ENCODE measurements at regions not wholly inside any gene's neighbourhood (a gene's known extent, or its start where the extent isn't known, plus 50 kb on each side); places are given as distances from the start of the nearest gene placed in this dataset.

DNA sequence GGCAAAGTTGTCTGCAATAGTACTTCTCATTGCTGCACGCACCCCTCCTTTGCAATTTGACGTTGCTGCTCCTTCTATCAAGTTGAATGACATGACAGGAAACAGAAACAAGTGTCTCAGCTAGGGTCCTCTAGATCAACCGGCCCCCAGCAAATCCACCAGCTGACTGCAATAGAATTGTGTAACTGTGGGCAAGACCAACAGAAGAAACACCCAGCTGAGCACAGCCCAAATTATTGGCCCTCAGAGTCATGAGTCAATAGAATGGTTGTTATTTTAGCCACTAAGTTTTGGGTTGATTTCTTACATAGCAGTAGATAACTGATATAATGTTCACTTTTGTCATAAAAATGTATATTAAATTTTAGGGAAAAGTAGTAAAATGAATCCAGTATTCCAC is 202.7 kb downstream of the MAFB start:
- no peak for DNase-seq

DNA sequence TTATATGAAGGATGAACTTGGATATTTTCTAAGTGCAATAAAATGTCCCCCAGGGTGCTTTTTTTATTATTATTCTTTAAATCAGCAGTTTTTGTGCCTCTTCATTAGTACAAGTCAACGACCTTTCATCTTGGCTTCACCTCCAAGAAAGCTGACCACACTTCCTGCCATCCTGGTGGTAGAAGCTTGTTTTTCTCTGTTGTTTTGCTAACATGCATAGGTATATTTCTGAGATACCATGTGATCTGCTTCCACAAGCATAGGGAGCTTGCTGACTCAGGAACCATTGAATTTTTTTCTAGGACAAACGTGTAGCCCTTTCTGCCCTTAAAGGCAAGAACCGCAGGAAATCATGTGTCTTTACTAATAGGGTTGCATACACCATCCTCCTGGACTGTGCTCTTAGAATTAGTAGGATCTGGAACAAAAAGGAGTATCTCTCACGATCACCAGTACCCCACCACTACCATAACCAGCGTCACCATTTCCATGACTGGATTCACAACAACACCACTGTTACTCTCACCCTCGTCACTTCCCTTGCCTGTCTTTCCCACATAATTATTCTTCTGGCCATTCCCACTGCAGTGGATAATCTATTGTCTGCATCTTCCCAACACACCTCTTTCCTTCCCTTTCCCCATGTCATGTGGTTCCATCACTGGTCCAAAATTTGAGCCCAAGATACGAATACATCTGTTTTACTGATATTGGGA is 207.1 kb downstream of the MAFB start:
- DNase-seq: no peak

DNA sequence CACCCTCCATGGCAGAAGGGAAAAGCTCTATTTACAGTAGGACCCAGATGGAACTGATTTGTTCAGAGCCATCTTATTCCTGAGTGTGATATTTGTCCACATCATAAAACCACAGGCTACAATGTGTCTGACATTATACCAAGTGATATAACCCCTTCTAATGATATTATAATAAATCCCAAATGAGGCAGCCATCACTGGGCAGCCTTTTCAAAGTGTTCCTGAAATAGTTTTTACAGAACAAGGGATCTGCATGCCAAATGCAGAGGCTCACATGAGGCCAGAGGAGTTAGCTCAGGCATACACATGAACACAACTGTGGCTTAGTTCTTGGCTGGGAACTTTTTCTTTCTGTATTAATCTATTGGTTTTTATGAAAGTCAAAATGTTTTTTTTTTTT is 207.7 kb downstream of the MAFB start:
- no peak for DNase-seq

DNA sequence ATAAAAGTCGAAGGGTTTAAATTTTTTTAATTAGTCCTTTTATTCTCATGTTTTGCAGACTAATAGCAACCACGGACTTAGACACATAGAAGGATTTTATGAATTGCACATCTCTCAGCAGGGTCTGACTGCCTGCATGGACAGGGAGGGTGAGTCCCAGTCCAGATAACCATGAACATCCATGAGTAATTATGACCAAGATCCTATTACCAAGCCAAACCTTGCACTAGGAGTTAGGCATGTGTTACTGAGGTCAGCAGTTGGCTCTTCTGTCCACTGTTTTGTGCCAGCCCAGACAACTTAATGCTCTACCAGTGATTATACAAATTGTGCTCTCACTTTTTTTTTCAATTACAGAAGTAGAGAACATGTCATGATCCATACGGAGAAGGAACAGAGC is 211.2 kb downstream of the MAFB start:
- DNase-seq: no peak

DNA sequence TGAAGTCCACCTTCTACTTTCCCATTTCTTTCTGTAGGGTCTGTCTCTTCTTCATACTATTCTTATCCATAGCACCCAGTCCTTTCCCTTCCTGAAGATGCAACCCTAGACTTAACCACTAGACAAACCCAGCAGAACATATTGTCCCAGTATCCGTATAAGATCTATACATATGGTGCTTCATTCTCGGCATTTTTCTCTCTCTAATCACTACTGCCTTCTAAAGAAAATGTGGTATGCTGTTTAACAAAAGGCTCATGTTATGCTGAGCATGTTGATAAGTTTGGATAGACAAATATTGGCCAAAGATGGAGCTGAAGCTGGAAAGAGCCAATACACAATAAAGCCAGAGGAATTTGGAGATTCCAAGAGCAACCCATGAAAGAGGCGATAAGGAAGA is 212.6 kb downstream of the MAFB start:
- DNase-seq: no peak

DNA sequence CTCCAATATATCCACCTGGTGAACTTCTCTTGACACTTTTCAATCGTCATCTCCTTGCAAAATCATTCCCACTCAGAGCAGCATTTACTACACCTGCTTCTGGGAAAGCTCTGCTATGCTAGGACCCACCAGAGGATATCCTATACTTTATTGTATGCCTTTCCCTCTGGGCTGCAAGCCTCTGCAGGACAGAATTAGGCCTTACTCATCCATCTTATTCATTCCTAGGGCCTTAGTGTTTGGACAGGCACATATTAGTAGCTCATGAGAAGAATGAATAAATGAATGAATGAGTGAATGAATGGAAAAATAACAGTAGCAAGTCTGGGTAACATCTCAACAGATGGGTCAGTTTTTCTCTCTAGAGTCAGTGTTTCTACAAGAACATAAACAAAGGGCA is 216.1 kb downstream of the MAFB start:
- no peak for DNase-seq

DNA sequence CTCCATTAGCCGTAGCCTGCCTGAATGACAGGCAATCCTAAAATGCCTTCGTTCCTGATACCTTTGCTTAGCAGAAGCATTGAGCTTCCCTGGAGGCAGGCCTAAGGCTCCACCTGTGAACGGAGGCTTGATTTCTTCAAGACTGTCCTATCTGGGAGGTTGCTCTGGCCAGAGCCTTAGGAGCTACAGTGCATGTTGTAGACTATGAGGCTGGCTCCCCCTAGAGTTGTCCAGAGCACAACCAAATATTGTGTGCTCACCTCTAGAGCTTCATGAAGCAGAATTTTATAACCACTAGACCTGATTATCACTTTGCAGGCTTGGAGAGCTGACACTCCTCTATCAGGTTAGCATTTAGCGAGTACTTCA is 217.8 kb downstream of the MAFB start:
- DNase-seq: no peak

DNA sequence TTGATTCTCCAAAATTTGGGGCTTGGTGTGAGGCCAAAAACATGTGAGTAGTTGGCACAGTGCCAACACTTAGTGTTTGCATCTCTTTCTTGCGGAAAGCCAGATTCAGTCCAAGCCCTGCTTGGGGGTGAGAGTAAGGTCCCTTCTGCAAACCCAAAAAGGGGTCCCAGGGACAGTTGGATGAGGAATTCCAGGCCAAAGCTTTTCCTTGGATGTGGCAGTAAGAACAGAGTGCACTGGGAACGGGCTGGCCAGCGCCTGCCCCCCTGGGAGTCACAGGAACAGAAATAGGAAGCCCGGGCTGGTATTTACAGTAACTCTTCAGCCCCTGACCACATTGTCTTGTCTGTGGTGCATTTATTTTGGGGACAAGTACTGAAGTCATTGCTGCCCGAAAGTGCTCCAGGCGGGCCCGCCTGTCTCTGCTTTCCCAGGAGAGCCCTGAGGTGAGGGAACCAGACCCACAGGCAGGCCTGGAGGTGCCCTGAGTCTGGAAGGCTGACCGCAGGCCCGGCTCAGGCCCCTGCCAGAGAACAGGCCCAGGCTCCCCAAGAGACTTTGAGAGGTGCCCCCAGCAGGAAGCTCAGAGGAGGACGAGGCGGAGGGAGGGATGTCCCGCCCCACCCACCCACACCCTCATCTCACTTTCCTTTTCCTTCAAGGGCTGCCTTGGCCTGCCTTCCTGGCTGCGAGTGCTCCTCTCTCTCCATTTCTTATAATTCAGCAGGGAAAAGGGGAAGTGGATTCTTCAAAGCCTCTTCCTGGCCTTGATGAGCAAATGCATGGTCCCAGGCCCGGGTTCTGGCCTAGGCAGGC is 218.4 kb downstream of the MAFB start:
- DNase-seq: no peak

DNA sequence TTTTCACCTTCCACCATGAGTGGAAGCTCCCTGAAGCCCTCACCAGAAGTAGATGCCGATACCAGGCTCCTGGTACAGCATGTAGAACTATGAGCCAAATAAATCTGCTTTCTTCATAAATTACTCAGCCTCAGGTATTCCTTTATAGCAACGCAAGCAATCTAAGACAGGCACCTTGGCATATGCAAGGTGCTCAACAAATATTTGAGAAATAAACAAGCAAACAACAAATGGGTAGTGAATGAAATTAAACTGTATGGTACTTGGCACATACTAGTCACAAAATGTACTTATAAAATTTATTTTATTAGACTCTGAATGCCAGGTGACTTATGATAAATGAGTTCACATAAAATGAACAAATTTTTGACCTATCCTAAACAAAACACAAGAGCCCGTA is 220.3 kb downstream of the MAFB start:
- no peak for DNase-seq

DNA sequence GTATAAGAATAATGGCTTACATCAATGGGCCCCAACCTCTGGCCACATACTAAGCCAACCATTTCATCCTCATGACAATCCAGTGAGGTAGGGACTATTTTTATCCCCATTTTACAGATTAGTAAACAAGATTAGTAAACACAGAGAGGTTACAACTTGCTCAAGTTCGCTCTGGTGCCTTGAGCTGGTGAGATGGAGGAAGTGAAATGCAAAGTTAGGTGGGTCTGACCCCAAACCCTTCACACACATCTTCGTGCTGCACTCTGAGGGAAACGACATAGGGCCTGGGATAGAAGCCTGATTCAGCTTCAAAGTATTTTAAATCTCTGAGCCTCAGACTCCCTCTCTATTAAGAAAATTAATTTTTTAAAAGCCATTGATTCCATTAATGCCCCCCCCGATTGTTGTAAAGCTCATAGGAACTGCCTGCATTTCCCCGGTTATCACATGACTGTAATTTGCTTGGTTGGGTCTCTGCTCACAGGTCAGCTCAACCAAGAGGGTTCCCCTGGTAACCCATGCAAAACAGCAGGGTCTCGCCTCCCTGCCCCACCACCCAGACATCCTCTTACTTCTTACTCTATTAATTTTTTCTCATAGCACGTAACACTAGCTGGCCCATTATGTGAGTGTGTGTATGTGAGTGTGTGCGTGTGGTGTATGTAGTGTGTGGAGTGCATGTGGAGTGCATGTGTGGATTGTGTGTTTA is 221.2 kb downstream of the MAFB start:
- DNase-seq: no peak

DNA sequence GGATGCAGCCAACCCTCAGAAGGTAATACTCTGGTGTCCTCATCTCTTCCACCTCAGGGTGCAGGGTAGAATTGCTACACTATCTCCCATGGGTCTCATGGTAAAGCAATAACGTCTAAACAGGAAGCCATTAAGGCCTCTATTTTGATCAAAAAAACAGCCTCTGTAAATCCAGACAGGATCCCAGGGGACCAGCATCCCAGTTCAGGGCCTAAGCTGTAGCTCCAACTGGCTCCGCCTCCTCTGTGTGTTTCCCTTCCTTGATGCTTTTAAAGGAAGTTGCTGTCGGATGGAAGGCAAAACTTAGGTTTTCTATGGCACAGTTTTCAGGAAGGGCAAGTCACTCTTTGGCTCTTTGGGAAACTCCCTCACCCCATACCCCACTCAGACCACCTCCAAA is 222.0 kb downstream of the MAFB start:
- DNase-seq: no peak

DNA sequence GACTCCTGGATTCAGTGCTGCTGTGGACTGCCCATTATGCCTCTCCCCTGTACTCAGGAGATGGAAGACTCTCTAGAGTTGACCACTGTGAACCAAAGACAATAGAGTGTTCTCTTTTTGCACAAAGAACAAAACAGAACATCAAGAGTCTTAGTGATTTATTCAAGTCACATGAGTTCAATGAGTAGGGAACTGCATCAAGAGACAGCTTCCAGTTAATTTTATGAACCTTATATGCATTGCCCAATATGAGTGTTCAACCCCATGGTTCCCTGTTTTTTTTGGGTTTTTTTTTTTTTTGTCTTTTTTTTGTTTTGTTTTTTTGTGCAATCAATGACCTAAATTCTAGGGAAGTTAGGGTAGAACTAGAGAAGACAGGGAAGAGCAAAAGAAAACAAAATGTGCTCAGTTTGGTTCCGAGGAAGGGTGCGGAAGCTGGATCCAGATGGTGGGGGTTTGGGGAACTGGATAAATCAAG is 224.3 kb downstream of the MAFB start:
- no peak for DNase-seq

DNA sequence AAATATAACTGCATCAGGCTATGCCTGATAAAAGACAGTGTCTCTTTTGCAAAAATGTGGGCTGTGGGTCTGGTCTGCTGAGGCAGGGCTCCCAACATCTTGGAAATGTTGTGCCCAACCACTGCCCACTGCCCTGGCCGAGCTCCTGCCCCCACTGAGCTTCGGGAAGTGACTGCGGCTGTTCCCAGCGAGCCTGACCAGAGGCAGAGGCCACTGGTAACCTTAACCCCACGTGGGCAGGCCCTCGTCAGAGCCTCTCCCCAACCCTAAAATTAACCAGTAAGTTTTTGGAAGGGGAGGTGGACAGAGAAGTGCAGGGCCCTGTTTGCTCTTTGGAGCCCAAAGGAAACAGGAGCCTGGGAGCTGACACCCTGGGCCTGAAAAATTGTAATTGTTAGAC is 225.9 kb downstream of the MAFB start:
- DNase-seq: no peak

DNA sequence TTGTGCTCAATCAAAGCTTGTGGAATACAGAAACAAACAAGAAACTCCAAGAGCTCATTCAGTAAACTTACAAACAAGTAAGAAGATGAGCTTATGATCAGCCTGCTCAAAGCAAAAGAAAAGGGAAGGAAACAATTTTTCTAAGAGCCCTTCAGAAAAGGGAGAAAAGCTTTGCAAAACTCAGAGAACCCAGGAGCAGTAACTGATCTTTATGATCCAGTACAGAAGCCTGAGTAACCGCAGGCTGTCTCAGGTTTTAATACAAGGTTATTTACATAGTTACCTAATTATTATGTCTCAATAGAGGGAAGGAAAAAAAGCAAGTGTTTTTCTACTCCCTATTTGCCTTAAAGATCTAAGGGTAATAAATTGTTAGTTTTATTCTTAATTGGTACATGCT is 226.5 kb downstream of the MAFB start:
- DNase-seq: no peak

DNA sequence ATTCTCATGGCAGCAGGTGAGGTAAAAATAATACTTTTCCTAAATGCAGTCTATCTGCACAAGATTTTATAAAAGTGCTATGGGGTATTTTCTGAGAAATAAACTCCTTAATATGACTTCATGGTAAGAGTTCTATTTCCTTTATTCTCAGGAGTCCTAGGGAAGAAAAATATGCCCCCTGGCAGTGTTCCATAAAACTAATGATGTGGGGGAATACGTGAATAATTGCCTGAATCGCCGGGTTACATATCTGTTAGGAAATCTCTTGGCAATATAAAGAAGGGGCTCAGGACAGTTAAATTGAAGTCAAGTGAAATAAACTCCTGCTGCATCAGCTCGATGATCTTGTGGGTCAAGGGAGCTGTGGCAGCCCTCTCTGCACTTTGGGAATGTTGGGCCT is 229.7 kb downstream of the MAFB start:
- DNase-seq: no peak

DNA sequence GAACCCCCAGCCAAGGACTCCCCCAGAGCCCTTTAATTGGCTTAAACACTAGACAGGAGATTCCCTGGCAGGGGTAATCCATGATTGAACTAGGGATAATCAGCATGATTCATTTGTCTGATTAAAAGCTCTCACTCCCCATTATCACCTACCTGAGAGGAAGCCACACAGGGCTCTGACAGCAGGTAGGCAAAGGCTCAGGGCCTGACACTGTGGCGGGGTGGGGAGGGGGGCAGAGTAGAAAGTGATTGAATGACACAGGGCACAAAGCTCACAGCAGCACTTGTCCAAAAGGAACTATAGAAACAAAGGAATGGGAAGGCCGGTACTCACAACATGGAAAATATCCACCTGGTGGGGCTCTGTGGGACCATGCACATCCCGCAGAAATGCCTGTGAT is 231.6 kb downstream of the MAFB start:
- no peak for DNase-seq

DNA sequence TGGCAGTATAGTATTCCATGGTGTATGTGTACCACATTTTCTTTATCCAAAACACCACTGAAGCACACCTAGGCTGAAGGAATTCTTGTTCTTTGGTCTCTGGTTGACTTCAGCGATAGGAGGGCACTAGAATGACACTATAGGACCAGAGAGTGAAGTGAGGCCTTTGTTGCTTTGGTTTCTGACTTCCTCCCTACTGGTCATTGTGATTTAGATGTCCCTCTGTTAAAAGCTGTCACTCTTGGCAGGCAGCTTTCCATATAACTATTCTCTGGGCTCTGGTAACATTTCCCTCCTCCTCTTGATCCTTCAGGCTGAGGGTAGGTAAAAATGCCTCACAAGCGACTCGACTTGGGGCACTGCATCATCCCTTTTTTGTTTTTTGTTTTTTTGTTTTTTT is 236.3 kb downstream of the MAFB start:
- DNase-seq: no peak

DNA sequence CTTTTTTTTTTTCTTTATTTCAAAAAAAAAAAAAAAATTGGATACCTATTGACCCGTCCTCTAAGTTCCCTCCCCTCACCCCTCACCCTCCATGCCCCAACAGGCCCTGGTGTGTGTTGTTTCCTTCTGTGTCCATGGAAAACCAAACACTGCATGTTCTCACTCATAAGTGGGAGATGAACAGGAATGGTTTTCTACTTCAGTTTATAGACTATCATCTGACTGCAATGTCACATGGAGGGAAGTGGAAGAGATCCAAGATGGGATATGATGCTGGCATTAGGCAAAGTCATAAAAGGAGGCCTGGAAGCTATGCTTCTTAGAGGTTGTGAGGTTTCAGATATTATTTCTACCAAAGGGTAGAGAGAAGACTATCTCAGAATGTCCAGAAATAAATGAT is 237.5 kb downstream of the MAFB start:
- no peak for DNase-seq

DNA sequence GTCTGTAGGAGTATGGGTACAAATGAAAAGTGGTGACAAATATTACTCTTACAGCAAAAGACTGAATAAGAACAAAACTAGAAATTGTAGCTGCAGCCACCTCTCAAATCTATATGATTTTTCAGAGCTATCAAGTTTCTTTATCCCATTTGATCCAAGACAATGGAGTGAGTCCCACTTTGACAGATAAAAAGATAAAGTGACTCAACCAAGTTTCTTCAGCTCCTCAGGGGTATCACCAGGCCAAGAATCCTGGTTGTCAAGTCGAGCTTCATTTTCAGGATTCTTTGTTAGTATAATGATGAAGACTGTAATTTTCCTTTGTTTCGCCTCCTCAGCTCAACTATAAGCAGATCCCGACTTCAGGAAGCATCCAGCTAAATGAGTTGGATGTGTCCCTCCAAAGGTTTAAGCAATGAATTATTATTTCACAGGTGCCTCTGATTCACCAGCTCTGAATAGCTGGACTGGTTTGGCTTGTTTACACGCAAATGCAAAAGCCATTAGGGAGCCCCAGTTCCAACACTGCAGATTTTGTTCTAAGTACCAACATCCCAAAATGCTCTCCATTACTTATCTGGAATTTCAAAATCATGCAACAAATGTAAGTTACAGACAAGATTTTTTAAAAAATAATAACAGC is 238.9 kb downstream of the MAFB start:
- DNase-seq: no peak

DNA sequence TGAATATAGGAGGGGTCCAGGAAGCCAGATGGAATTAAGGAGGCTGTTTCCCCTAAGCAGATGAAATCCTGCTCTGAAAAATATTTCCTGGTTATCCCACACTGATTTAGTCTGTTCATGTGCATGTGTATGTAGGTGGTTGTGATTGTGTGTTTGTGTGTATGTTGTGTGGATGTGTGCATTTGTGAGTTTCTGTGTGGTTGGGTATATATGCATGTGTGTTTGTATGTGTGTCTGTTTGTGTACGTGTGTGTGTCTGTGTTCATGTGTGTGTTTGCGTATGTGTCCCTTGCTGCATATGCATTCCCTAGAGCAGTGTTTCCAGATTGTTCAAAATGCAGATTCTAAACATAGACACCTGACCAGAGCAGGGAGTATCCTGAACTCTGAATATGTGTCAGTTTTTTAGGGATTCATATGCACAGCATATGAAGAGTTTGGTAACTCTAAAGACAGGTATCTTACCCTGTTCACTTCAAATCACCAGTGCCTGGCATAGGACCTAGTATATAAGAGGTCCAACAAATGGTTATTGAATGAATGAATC is 239.8 kb downstream of the MAFB start:
- DNase-seq: no peak

DNA sequence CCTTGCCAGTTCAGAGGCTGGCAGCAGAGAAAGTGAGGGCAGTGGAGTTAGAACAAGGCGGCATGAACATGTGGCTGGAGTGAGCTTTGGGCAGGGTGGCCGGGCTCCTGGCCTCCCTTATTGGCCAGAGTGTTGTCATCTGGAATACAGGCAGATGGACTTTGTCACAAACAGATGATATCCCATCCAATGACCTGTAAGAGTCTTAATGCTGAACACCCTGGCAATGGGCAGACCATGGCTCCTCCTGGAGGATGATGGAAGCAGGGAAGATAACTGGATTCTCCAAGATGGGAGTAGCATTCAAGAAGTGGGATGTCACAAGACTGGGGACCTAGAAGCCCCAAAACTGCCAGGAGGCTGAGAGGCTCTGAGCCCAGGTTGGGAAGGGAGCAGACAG is 242.1 kb downstream of the MAFB start:
- no peak for DNase-seq

DNA sequence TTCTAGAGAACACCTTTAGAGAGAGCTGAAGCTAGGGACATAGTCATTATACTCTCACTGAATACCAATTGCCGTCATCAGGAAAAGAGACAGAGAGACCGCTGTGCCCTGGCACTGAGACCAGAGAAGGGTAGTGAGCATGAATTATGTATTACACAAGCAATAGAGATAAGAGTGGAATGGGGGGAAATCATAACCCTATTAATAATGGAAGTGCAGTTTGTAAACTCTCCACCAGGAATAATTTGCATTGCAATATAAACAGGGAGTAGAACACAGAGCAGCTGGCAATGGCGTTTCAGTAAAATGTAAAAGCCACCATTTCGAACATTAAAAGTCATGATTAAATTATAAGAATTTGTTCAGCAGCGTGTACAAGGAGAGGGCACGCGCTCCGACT is 244.5 kb downstream of the MAFB start:
- no peak for DNase-seq

DNA sequence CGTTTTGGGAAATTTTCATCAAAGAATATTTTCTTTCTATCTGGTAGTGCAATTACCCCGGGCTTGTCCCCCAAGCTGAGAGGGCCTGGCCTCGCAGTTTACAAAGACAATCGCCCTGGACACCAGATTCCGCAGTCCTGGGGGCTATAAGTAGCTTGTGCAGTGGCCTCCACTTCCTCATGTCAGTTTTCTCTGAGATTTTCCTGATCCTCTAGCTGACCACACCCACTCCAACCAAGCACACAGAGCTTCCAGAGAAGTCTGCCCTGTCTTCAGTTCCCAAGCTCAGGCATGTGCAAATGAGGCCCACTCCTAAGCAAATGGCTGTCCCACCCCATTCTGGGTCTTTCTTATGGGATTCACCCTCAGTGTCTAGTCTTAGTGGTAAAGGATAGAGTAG is 245.3 kb downstream of the MAFB start:
- DNase-seq: no peak
